PFSK-1 (cell line): ENCODE measurements at regions not wholly inside any gene's neighbourhood (a gene's known extent, or its start where the extent isn't known, plus 50 kb on each side); places are given as distances from the start of the nearest gene placed in this dataset.

Experiments used
- FOXP2 ChIP-seq: optimal IDR thresholded peaks from 2 replicates; pipeline ENCODE3; 2011; ENCODE audit warnings: borderline replicate concordance, control low read depth, inconsistent platforms; ENCODE audit not compliant: insufficient read depth; ENCODE audit errors: extremely low read length, extremely low read depth
- POLR2AphosphoS5 ChIP-seq: IDR thresholded peaks from 2 replicates; pipeline ENCODE4 v1.6.1; 2012; ENCODE audit warnings: low read depth, mild to moderate bottlenecking, control low read depth, low read length, moderate library complexity
- SIN3A ChIP-seq: IDR thresholded peaks from 2 replicates; pipeline ENCODE4 v1.6.1; 2012; ENCODE audit warnings: mild to moderate bottlenecking, low read length, moderate library complexity, borderline replicate concordance; ENCODE audit not compliant: insufficient read depth
- TAF1 ChIP-seq: IDR thresholded peaks from 2 replicates; pipeline ENCODE4 v1.6.1; 2012; ENCODE audit warnings: low read length, control low read depth, borderline replicate concordance; ENCODE audit not compliant: insufficient read depth
- TF ChIP-seq, protein P1 (sequence below), 2 experiments: IDR thresholded peaks; 2 replicates each; pipeline versions ENCODE4 v1.6.1 to v1.8.0; 2011 to 2012; ENCODE audit warnings: low read depth in 2 of 2, low read length in 2 of 2, control low read depth in 1 of 2, inconsistent platforms in 1 of 2, mild to moderate bottlenecking in 1 of 2, moderate library complexity in 1 of 2; ENCODE audit not compliant: insufficient read depth in 1 of 2

DNA sequence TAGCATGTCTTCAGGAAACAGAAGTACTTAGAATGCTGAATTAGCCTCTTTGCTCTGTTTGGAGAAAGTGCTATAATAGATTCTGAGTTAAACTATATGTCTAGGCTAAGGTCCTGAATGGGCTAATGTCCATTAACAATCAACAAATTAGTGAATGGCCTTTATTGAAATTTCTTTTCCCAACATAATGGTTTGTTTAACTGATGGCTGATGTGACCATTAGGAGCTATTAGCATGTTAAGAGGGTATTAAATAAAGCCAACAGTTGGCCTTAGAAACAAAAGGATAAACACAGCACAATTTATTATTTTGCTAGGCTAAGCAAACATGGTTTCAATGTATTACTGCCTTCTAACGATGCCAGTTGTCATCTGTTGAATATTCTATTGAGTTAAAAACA lies 234.3 kb upstream of the HS3ST5 start:
- TF ChIP-seq POLR2AphosphoS5 (no peak), SIN3A (no peak)

DNA sequence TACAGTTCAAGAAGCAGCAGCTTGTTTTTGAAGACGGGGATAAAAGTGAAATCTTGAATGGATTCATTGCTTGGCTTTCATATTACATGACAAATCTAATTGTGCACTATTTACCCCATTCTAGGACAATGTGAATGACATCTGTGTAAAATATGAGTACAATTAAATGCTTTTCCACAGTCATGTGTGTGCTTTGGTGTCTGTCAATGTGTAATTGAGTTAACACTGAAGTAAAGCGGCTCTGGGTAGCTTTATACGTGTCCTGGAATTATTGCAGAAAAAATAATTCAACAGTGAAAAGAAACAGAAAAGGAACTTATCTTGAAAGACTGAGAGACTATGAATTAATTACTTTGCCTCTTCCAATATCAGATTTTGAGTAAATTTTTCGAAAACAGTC lies 233.5 kb upstream of the HS3ST5 start:
- TF ChIP-seq SIN3A = no peak
- no peak for TF ChIP-seq FOXP2
- no peak for TF ChIP-seq POLR2AphosphoS5

DNA sequence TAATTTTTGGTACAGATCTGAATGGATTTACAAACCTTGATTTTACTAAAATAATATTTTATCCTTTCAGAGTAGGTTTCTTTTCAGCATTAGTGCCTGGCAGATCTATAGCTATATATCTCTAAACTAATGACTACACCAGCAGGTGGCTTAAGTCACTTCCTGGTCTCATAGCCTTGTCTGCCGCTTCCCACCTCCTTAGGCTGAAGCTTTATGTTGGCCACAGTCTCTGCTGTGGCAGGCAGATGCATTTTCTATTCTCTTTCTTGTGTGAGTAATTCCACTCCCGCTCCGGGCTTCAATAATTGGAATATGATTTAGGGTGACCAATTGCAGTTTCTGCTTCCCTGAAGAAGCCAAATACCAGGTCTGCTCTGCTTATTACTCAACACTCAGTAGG lies 226.8 kb upstream of the HS3ST5 start:
- TF ChIP-seq SIN3A (no peak), POLR2AphosphoS5 (no peak)

DNA sequence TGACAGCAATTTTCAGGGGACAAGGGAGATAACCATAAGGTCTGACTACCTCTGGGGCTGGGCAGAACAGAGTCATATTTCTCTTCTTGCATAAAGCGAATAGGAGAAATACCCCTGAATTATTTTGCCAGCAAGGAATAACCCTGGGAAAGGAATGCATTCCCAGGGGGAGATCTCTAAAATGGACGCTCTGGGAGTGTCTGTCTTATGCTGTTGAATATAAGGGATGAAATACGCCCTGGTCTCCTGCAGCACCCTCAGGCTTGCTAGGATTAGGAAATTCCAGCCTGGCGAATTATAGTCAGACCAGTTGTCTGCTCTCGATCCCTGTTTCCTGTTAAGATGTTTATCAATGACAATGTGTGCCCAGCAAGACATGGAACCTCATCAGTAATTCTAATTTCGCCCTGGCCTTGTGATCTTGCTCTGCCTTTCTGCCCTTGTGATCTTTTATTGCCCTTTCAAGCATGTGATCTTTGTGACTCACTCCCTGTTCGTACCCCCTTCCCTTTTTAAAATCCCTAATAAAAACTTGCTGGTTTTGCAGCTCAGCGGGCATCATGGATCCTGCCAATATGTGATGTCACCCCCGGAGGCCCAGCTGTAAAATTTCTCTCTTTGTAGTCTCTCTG lies 221.6 kb upstream of the HS3ST5 start:
- no peak for TF ChIP-seq POLR2AphosphoS5
- no peak for TF ChIP-seq FOXP2
- TF ChIP-seq, protein P1, sequence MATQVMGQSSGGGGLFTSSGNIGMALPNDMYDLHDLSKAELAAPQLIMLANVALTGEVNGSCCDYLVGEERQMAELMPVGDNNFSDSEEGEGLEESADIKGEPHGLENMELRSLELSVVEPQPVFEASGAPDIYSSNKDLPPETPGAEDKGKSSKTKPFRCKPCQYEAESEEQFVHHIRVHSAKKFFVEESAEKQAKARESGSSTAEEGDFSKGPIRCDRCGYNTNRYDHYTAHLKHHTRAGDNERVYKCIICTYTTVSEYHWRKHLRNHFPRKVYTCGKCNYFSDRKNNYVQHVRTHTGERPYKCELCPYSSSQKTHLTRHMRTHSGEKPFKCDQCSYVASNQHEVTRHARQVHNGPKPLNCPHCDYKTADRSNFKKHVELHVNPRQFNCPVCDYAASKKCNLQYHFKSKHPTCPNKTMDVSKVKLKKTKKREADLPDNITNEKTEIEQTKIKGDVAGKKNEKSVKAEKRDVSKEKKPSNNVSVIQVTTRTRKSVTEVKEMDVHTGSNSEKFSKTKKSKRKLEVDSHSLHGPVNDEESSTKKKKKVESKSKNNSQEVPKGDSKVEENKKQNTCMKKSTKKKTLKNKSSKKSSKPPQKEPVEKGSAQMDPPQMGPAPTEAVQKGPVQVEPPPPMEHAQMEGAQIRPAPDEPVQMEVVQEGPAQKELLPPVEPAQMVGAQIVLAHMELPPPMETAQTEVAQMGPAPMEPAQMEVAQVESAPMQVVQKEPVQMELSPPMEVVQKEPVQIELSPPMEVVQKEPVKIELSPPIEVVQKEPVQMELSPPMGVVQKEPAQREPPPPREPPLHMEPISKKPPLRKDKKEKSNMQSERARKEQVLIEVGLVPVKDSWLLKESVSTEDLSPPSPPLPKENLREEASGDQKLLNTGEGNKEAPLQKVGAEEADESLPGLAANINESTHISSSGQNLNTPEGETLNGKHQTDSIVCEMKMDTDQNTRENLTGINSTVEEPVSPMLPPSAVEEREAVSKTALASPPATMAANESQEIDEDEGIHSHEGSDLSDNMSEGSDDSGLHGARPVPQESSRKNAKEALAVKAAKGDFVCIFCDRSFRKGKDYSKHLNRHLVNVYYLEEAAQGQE (IDR thresholded peaks at IDR 0.05; ENCODE audit: insufficient read depth in 1 of 2, low read depth in 2 of 2, low read length in 2 of 2) = no peak

DNA sequence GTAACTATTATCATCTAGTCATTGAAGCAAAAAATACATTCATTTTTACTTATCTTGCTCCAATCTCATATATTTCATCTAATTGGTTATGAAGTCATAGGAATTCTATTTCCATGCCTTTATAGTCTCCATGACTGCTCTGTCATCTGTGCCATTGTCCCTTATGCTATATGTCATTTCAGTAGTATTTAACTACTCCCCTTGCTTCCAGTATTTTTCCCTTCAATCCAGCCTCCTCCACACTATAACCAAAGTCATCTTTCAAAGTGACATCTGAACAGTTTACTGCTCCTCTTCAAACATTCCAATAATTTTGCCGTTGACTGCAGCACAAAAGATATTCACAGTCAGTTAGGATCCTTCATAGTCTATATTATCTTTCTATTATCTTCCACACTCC lies 216.6 kb upstream of the HS3ST5 start:
- TF ChIP-seq, protein P1 (IDR thresholded peaks at IDR 0.05; ENCODE audit: insufficient read depth in 1 of 2, low read depth in 2 of 2, low read length in 2 of 2) = no peak
- TF ChIP-seq TAF1 = no peak
- no peak for TF ChIP-seq SIN3A
- TF ChIP-seq POLR2AphosphoS5 = no peak
- no peak for TF ChIP-seq FOXP2

DNA sequence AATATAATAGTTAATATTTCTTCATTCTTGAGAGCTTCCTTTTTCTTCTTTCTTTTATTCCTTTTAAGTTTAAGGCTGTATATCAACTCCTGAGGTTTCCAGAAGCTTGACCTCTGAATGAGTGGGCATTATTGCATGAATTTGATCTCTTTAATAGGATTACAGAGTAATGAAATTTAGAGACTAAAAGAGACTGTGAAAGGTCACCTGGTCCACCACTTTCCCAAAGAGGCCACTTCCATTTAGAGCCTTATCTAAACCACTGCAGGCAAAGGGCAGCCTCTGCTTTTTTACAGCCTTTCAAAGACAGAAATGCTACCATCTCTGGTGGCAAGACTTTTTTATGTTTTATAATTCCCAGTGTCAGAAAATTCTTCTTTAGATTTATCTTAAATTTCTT lies 215.3 kb upstream of the HS3ST5 start:
- no peak for TF ChIP-seq POLR2AphosphoS5
- TF ChIP-seq FOXP2 = no peak
- no peak for TF ChIP-seq SIN3A

DNA sequence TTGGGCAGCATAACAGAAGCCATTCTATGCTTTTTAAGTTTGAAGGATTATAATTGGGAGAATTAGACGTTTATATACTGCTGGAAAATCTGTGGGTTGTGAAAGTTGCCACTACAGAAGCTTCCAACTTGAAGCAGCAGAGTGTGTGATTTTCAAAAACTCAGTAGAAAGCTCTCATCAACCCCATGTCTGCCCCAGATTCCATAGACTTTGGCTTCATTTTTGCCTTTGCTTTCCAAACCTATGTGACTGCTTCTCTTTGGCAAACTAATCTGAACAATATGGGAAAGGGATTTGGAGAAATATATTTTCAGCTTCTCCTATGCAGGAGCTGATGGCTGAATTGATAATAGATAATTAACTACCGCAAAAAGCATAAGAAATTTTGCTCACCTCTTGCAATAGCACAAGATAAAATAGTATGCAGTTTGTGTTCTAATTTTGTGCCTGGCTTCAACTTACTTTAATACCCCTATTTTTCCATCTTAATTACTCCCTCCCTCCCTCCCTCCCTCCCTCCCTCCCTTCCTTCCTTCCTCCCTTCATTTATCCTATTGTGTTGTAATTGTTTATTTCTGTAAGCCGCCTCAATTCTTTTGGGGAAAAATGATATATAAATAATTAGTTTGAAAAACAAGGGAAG lies 214.1 kb upstream of the HS3ST5 start:
- TF ChIP-seq, protein P1 (IDR thresholded peaks at IDR 0.05; ENCODE audit: insufficient read depth in 1 of 2, low read depth in 2 of 2, low read length in 2 of 2) = no peak
- no peak for TF ChIP-seq TAF1
- TF ChIP-seq FOXP2 = no peak
- no peak for TF ChIP-seq POLR2AphosphoS5
